NCI-H1417 (cell line): ENCODE measurements at regions not wholly inside any gene's neighbourhood (a gene's known extent, or its start where the extent isn't known, plus 50 kb on each side); places are given as distances from the start of the nearest gene placed in this dataset.

Experiments used
- DNase-seq, 3 experiments: peaks; one replicate each; lab custom pipeline; 2025; lab: John Stamatoyannopoulos, UW

- DNase-seq = no peak
Observed at GRCh38 chr12:113521708-113522107, 50.0 kb upstream of the LHX5 start.
